ENCODE measurements at regions not wholly inside any gene's neighbourhood (a gene's known extent, or its start where the extent isn't known, plus 50 kb on each side); places are given as distances from the start of the nearest gene placed in this dataset.

DNA sequence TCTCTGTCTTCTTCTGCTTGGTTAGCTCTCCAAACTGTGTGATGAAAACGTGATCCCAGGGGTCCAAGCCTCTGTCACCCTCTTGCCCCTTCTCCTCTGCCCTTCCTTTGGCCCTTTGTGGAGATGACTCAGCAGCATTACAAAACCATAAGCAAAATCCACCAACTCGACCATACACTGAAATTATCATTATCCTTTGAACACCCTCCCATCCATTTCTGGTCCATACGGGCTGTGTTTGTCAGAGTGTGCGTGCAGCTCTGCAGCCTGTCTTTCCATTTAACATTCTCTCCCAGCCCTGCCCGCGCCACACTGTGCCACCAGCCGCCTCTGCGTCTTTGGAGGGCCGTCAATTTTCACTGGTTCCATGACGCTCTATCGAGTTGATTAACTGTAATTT, 69.2 kb downstream of the SLC25A47 start:
- TF ChIP-seq NFRKB (IDR thresholded peaks at IDR 0.05) (no peak), SP1 (IDR thresholded peaks at IDR 0.05) (no peak), BHLHE40 (IDR thresholded peaks at IDR 0.05; ENCODE audit: borderline replicate concordance) (no peak), FOXK2 (IDR thresholded peaks at IDR 0.05) (no peak), HDGF (IDR thresholded peaks at IDR 0.05; ENCODE audit: borderline replicate concordance) (no peak)

Measured in HEK293T (cell line).